WTC11 (cell line): ENCODE measurements at regions not wholly inside any gene's neighbourhood (a gene's known extent, or its start where the extent isn't known, plus 50 kb on each side); places are given as distances from the start of the nearest gene placed in this dataset.

ENCODE experiments used
- CREB1 ChIP-seq: sonication (generic); formaldehyde crosslinking; IDR thresholded peaks from 2 replicates; pipeline ENCODE4 v1.8.0; 2023; ENCODE audit warnings: mild to moderate bottlenecking, missing genetic modification reagents
- TF ChIP-seq, protein P1 (sequence below): fragments of 200-600 bp; IDR thresholded peaks from 2 replicates; pipeline ENCODE4 v1.8.0; 2022; ENCODE audit warnings: antibody characterized with exemption
- TF ChIP-seq, protein P2 (sequence below): sonication (generic); formaldehyde crosslinking; IDR thresholded peaks from 2 replicates; pipeline ENCODE4 v1.8.1; 2022; ENCODE audit warnings: mild to moderate bottlenecking, missing genetic modification reagents, moderate library complexity, borderline replicate concordance
- TF ChIP-seq, protein P3 (sequence below): fragments of 250-450 bp; sonication (Bioruptor Pico); IDR thresholded peaks from 2 replicates; pipeline ENCODE4 v1.9.0; 2021; ENCODE audit warnings: mild to moderate bottlenecking

DNA sequence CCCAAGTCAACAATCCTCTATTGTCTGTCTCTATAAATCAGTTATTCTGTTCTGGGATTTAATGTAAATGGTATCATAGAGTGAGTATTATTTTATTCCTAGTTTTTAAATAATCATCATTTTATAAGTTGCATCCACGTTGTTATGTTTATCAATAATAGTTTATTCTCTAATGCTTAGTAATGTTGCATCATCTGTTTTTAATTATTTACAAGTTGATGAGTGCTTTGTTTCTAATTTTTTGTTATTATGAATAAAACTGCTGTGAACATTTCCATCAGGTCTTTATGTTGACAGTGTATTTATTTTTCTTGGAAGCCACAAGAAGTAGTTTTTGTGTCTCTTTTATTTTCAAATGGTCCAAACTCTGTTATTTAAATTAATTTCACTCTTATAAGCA is 1201.2 kb upstream of the CDH6 start:
- TF ChIP-seq, protein P1, sequence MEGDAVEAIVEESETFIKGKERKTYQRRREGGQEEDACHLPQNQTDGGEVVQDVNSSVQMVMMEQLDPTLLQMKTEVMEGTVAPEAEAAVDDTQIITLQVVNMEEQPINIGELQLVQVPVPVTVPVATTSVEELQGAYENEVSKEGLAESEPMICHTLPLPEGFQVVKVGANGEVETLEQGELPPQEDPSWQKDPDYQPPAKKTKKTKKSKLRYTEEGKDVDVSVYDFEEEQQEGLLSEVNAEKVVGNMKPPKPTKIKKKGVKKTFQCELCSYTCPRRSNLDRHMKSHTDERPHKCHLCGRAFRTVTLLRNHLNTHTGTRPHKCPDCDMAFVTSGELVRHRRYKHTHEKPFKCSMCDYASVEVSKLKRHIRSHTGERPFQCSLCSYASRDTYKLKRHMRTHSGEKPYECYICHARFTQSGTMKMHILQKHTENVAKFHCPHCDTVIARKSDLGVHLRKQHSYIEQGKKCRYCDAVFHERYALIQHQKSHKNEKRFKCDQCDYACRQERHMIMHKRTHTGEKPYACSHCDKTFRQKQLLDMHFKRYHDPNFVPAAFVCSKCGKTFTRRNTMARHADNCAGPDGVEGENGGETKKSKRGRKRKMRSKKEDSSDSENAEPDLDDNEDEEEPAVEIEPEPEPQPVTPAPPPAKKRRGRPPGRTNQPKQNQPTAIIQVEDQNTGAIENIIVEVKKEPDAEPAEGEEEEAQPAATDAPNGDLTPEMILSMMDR: no peak
- TF ChIP-seq, protein P2, sequence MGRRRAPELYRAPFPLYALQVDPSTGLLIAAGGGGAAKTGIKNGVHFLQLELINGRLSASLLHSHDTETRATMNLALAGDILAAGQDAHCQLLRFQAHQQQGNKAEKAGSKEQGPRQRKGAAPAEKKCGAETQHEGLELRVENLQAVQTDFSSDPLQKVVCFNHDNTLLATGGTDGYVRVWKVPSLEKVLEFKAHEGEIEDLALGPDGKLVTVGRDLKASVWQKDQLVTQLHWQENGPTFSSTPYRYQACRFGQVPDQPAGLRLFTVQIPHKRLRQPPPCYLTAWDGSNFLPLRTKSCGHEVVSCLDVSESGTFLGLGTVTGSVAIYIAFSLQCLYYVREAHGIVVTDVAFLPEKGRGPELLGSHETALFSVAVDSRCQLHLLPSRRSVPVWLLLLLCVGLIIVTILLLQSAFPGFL (CRISPR knock-in tag): no peak
- no peak for TF ChIP-seq CREB1 (CRISPR knock-in tag)
- TF ChIP-seq, protein P3, sequence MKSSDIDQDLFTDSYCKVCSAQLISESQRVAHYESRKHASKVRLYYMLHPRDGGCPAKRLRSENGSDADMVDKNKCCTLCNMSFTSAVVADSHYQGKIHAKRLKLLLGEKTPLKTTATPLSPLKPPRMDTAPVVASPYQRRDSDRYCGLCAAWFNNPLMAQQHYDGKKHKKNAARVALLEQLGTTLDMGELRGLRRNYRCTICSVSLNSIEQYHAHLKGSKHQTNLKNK: no peak
